ENCODE measurements at regions not wholly inside any gene's neighbourhood (a gene's known extent, or its start where the extent isn't known, plus 50 kb on each side); places are given as distances from the start of the nearest gene placed in this dataset.

DNA sequence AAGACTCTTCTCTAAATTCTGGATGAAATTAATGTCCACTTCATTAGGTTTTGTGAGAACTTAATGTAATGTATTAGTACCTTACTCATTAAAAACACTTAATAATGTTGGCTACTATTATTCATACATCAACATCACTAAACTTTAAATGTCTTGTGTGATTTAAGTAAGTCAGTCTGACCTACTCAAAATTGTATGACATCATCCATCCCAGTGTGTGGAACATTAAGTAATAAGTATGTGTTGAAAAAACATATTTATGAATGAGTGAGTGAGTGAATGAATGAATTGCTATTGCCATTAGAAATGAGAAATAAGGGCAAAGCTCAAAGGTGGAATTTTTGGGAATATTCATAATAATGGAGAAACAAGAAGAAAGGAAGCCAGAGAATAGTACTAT, 285.8 kb downstream of the HTR1B start:
- TF ChIP-seq POLR2AphosphoS5 (IDR thresholded peaks at IDR 0.05; ENCODE audit: low read depth, low read length) (no peak), POLR2A (IDR thresholded peaks at IDR 0.05; ENCODE audit: low read depth, low read length) (no peak), TAF1 (IDR thresholded peaks at IDR 0.05; ENCODE audit: borderline replicate concordance, low read depth, low read length) (no peak)
